ENCODE measurements at regions not wholly inside any gene's neighbourhood (a gene's known extent, or its start where the extent isn't known, plus 50 kb on each side); places are given as distances from the start of the nearest gene placed in this dataset.

DNA sequence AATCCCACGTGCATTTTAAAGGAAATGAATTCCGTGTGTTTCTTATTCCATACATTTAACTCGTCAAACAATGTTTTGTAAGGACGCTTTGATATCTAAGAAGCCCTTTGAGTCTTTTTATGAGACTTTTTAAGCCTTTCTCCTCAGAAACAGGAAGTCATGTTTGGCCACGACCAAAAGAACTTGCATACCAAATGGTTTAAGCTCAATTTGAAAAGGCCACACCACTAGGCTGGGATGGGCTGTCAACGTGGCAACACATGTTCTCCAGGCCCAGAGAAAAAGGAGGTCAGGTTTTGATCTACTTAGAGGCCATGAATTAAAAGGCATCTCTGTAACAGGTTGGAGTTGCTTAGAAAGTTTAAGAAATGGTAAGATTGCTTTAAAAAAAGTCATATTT lies 441.8 kb downstream of the CMPK2 start:
- TF ChIP-seq, protein P1, sequence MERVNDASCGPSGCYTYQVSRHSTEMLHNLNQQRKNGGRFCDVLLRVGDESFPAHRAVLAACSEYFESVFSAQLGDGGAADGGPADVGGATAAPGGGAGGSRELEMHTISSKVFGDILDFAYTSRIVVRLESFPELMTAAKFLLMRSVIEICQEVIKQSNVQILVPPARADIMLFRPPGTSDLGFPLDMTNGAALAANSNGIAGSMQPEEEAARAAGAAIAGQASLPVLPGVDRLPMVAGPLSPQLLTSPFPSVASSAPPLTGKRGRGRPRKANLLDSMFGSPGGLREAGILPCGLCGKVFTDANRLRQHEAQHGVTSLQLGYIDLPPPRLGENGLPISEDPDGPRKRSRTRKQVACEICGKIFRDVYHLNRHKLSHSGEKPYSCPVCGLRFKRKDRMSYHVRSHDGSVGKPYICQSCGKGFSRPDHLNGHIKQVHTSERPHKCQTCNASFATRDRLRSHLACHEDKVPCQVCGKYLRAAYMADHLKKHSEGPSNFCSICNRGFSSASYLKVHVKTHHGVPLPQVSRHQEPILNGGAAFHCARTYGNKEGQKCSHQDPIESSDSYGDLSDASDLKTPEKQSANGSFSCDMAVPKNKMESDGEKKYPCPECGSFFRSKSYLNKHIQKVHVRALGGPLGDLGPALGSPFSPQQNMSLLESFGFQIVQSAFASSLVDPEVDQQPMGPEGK (CRISPR knock-in tag; IDR thresholded peaks at IDR 0.05; ENCODE audit: borderline replicate concordance), result no peak
- TF ChIP-seq, protein P2, sequence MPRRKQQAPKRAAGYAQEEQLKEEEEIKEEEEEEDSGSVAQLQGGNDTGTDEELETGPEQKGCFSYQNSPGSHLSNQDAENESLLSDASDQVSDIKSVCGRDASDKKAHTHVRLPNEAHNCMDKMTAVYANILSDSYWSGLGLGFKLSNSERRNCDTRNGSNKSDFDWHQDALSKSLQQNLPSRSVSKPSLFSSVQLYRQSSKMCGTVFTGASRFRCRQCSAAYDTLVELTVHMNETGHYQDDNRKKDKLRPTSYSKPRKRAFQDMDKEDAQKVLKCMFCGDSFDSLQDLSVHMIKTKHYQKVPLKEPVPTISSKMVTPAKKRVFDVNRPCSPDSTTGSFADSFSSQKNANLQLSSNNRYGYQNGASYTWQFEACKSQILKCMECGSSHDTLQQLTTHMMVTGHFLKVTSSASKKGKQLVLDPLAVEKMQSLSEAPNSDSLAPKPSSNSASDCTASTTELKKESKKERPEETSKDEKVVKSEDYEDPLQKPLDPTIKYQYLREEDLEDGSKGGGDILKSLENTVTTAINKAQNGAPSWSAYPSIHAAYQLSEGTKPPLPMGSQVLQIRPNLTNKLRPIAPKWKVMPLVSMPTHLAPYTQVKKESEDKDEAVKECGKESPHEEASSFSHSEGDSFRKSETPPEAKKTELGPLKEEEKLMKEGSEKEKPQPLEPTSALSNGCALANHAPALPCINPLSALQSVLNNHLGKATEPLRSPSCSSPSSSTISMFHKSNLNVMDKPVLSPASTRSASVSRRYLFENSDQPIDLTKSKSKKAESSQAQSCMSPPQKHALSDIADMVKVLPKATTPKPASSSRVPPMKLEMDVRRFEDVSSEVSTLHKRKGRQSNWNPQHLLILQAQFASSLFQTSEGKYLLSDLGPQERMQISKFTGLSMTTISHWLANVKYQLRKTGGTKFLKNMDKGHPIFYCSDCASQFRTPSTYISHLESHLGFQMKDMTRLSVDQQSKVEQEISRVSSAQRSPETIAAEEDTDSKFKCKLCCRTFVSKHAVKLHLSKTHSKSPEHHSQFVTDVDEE (CRISPR knock-in tag; IDR thresholded peaks at IDR 0.05), result no peak

All from SK-N-SH treated with all-trans-retinoic acid at 6 μM for 48 hours (cell line).